ENCODE measurements at regions not wholly inside any gene's neighbourhood (a gene's known extent, or its start where the extent isn't known, plus 50 kb on each side); places are given as distances from the start of the nearest gene placed in this dataset.

DNA sequence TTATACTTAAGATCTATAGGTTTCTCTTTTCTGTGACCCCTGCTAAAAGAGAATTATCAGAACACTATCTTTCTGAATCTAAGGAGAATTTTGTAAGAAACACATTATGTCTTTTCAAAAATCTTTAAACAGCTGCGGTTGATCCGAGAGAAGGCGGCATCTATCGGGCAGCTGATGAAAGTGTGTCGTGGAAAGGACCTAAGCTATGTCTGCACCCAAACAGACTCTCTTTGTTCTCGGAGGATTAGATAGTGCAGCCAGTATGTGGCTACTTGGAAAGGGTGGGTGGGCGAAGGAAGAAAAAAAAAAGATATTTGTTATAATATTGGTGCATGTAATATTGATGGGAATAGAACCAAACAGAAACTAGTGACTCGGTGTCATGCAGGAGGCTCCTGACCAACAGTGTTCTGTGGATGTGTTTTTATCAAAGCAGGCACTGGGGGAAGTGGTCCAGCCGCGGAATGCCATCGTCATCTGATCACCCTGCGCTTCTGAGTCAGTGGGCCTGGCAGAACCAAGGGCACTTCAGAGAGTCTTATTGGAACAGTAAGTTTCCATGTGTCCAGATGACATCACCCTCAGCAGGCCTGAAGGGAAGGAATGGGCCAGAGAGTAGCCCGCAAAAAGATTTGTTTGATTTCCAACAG is 509.7 kb upstream of the AKR1E2 start:
- Histone ChIP-seq H3K9me3 (ENCODE audit: control insufficient read depth, insufficient read depth, low read length) (no peaks in the 10 kb centered on the region), H3K4me1 (ENCODE audit: control insufficient read depth, low read length) (no peaks in the 10 kb centered on the region), H3K27ac (ENCODE audit: low read depth, low read length) (no peak overlapping the region), H3K4me2 (ENCODE audit: low read length) (no peak overlapping the region), H3K36me3 (ENCODE audit: control insufficient read depth, low read length) (no peaks in the 10 kb centered on the region), H3F3A (ENCODE audit: control insufficient read depth, insufficient read depth) (no peaks in the 10 kb centered on the region), H3K79me2 (ENCODE audit: control insufficient read depth, low read length) (no peaks in the 10 kb centered on the region), H3K27me3 (ENCODE audit: control insufficient read depth, low read length) (no peaks in the 10 kb centered on the region), H4K20me1 (ENCODE audit: control insufficient read depth, insufficient read depth, low read depth, low read length) (no peaks in the 10 kb centered on the region), H3K4me3 (ENCODE audit: low read length) (no peak overlapping the region), H3K9me2 (replicated peaks; ENCODE audit: control insufficient read depth, low read length) (no peaks in the 10 kb centered on the region)
- no peak for TF ChIP-seq EZH2phosphoT487 (IDR thresholded peaks at IDR 0.05; ENCODE audit: borderline replicate concordance, low read length)
- TF ChIP-seq, protein P1, sequence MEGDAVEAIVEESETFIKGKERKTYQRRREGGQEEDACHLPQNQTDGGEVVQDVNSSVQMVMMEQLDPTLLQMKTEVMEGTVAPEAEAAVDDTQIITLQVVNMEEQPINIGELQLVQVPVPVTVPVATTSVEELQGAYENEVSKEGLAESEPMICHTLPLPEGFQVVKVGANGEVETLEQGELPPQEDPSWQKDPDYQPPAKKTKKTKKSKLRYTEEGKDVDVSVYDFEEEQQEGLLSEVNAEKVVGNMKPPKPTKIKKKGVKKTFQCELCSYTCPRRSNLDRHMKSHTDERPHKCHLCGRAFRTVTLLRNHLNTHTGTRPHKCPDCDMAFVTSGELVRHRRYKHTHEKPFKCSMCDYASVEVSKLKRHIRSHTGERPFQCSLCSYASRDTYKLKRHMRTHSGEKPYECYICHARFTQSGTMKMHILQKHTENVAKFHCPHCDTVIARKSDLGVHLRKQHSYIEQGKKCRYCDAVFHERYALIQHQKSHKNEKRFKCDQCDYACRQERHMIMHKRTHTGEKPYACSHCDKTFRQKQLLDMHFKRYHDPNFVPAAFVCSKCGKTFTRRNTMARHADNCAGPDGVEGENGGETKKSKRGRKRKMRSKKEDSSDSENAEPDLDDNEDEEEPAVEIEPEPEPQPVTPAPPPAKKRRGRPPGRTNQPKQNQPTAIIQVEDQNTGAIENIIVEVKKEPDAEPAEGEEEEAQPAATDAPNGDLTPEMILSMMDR (IDR thresholded peaks at IDR 0.05; ENCODE audit: low read depth, low read length, poor library complexity, severe bottlenecking) = no peak

DNA sequence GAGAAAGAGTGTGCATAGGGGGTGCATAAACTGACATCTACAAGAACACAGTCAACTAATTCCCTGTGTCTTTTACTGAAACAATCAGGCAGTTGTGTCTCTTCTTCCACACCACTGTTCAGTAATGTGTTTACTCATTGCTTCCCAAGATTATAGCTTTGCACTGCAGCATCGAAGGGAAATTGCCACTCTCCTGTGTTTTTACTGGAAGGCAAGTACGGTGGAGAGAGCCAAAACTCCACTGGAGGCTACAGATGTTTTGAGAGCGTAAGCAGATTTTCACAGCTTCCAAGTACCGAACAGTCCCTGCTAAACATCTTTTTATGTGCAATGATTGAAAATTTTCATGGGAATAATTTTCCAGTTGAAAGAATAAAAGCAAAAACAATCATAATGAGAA is 510.5 kb upstream of the AKR1E2 start:
- no peak for TF ChIP-seq EZH2phosphoT487 (IDR thresholded peaks at IDR 0.05; ENCODE audit: borderline replicate concordance, low read length)
- TF ChIP-seq, protein P1 (IDR thresholded peaks at IDR 0.05; ENCODE audit: low read depth, low read length, poor library complexity, severe bottlenecking) = no peak
- Histone ChIP-seq H3K27ac (ENCODE audit: low read depth, low read length) (no peak overlapping the region), H3F3A (ENCODE audit: control insufficient read depth, insufficient read depth) (no peaks in the 10 kb centered on the region), H3K4me3 (ENCODE audit: low read length) (no peak overlapping the region), H3K4me1 (ENCODE audit: control insufficient read depth, low read length) (no peaks in the 10 kb centered on the region), H4K20me1 (ENCODE audit: control insufficient read depth, insufficient read depth, low read depth, low read length) (no peaks in the 10 kb centered on the region), H3K4me2 (ENCODE audit: low read length) (no peak overlapping the region), H3K9me2 (replicated peaks; ENCODE audit: control insufficient read depth, low read length) (no peaks in the 10 kb centered on the region), H3K79me2 (ENCODE audit: control insufficient read depth, low read length) (no peaks in the 10 kb centered on the region), H3K9me3 (ENCODE audit: control insufficient read depth, insufficient read depth, low read length) (no peaks in the 10 kb centered on the region), H3K27me3 (ENCODE audit: control insufficient read depth, low read length) (no peaks in the 10 kb centered on the region), H3K36me3 (ENCODE audit: control insufficient read depth, low read length) (no peaks in the 10 kb centered on the region)

DNA sequence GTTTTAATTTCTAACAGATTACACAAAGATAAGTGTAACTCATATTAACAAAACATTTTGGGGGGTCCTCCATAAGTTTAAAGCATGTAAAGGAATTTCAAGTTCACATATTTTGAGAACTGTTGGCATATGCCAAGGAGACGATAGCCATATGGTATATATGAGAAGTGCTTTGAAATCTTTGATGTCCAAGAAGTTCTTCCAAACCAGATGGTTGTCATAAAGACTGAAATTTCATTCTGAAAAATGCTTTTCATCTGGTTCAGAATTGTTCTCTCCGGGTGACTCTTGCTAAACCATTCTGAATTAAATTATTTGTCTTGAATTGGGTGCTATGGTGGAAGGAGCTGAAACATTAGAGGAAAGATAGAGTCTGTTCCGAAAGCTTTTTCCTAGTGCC is 513.0 kb upstream of the AKR1E2 start:
- Histone ChIP-seq H3K9me2 (replicated peaks; ENCODE audit: control insufficient read depth, low read length) (no peaks in the 10 kb centered on the region), H4K20me1 (ENCODE audit: control insufficient read depth, insufficient read depth, low read depth, low read length) (no peaks in the 10 kb centered on the region), H3K79me2 (ENCODE audit: control insufficient read depth, low read length) (no peaks in the 10 kb centered on the region), H3K27me3 (ENCODE audit: control insufficient read depth, low read length) (no peaks in the 10 kb centered on the region), H3K4me2 (ENCODE audit: low read length) (no peak overlapping the region), H3K27ac (ENCODE audit: low read depth, low read length) (no peak overlapping the region), H3F3A (ENCODE audit: control insufficient read depth, insufficient read depth) (no peaks in the 10 kb centered on the region), H3K9me3 (ENCODE audit: control insufficient read depth, insufficient read depth, low read length) (no peaks in the 10 kb centered on the region), H3K4me1 (ENCODE audit: control insufficient read depth, low read length) (no peaks in the 10 kb centered on the region), H3K36me3 (ENCODE audit: control insufficient read depth, low read length) (no peaks in the 10 kb centered on the region), H3K4me3 (ENCODE audit: low read length) (no peak overlapping the region)
- TF ChIP-seq EZH2phosphoT487 (IDR thresholded peaks at IDR 0.05; ENCODE audit: borderline replicate concordance, low read length) = no peak

DNA sequence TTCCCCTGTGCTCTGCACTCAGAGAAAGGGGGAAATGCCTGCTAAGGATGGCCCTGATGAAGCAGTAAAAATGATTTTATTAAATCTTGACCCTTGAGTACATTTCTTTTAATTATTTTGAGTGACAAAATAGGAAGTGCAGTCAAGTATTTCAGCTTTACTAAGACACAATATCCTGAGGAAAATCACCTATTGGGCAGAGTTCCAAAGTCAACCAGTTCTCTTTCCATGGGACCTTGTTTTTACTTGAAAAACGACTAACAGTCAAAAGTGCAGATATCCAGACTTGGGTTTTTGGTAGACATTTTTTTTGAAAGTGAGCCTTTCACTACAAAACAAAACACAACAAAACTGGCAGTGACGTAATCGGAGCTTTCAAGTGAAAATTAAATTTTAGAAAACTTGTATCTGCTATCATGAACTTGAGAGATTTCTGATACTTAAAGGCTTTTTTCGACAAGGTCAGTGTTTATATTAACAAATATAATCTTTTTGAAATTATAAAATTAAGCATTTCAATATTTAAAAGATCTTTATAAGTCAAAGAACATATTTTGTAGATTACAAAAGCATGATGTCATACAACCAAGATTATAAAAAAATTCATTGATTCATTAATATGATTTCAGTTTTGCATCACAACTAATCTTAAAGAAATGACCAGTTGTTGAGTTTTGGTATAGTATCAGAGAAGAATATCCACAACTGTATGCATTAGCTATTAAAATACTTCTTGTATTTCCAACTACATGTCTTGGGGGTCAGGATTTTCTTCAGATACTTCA is 513.8 kb upstream of the AKR1E2 start:
- no peaks in the 10 kb centered on the region for H3K36me3 ChIP-seq (ENCODE audit: control insufficient read depth, low read length)
- H3F3A ChIP-seq (ENCODE audit: control insufficient read depth, insufficient read depth) = no peaks in the 10 kb centered on the region
- TF ChIP-seq, protein P1 (IDR thresholded peaks at IDR 0.05; ENCODE audit: low read depth, low read length, poor library complexity, severe bottlenecking) = no peak
- TF ChIP-seq EZH2phosphoT487 (IDR thresholded peaks at IDR 0.05; ENCODE audit: borderline replicate concordance, low read length) = no peak
- no peak overlapping the region for H3K4me3 ChIP-seq (ENCODE audit: low read length)
- no peaks in the 10 kb centered on the region for H3K4me1 ChIP-seq (ENCODE audit: control insufficient read depth, low read length)
- H4K20me1 ChIP-seq (ENCODE audit: control insufficient read depth, insufficient read depth, low read depth, low read length) = no peaks in the 10 kb centered on the region
- H3K9me3 ChIP-seq (ENCODE audit: control insufficient read depth, insufficient read depth, low read length) = no peaks in the 10 kb centered on the region
- H3K9me2 ChIP-seq (replicated peaks; ENCODE audit: control insufficient read depth, low read length) = no peaks in the 10 kb centered on the region
- no peaks in the 10 kb centered on the region for H3K79me2 ChIP-seq (ENCODE audit: control insufficient read depth, low read length)
- H3K4me2 ChIP-seq (ENCODE audit: low read length) = no peak overlapping the region
- no peaks in the 10 kb centered on the region for H3K27me3 ChIP-seq (ENCODE audit: control insufficient read depth, low read length)
- H3K27ac ChIP-seq (ENCODE audit: low read depth, low read length) = no peak overlapping the region
